GM20000 (cell line): ENCODE measurements at regions not wholly inside any gene's neighbourhood (a gene's known extent, or its start where the extent isn't known, plus 50 kb on each side); places are given as distances from the start of the nearest gene placed in this dataset.
A peak's percentile ranks its signal among the peaks of the same experiment; 100 is the strongest.

ENCODE experiments used
- DNase-seq: peaks from one replicate; pipeline ENCODE4 v3.0.0; 2012; ENCODE audit warnings: low spot score
- CTCF ChIP-seq: IDR thresholded peaks from 2 replicates; pipeline ENCODE4 v1.5.1; 2012; ENCODE audit warnings: mild to moderate bottlenecking, control low read depth; ENCODE audit errors: extremely low read depth, missing control alignments

GRCh38 chr3:3665546-3665945 lies 133.7 kb upstream of the LRRN1 start:
- TF ChIP-seq CTCF: no peak
- no peak for DNase-seq

- no peak for DNase-seq
- no peak for TF ChIP-seq CTCF
Measured at GRCh38 chr3:3664935-3665334, 134.3 kb upstream of the LRRN1 start.

GRCh38 chr3:3662610-3663009 lies 136.6 kb upstream of the LRRN1 start:
- DNase-seq: no peak
- TF ChIP-seq CTCF: no peak

- TF ChIP-seq CTCF: no peak
- no peak for DNase-seq
Measured at GRCh38 chr3:3654916-3655315, 144.3 kb upstream of the LRRN1 start.

- DNase-seq: no peak
Measured at GRCh38 chr3:3648988-3649679, 150.1 kb upstream of the LRRN1 start.

GRCh38 chr3:3646934-3647333 lies 152.3 kb upstream of the LRRN1 start:
- no peak for TF ChIP-seq CTCF
- DNase-seq: no peak

More at GRCh38 chr3:3648988-3649679, 150.1 kb upstream of the LRRN1 start:
- TF ChIP-seq CTCF: no peak

GRCh38 chr3:3646103-3646844 lies 153.0 kb upstream of the LRRN1 start:
- DNase-seq: peak; percentile 12
